ENCODE measurements at regions not wholly inside any gene's neighbourhood (a gene's known extent, or its start where the extent isn't known, plus 50 kb on each side); places are given as distances from the start of the nearest gene placed in this dataset.

DNA sequence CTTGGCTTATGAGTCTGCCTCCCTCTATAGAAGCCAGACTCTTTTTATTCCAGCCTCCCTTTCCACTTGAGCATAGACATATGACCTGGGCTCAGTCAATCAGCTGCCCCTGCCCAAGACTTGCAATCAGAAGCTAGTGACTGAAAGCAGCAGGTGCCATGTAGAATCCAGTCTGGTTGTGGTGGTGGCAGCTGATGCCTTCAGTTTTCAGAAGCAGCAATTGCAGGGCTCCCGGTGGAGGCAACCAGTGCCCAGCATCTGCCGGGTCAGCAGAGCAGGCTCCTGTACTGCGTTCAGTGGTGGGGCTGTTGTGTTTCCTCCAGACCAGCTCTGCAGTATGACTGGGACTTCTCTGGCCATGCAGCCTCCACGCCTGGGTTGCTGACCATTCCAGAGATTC lies 53.9 kb upstream of the PALM2AKAP2 start:
- TF ChIP-seq, protein P1, sequence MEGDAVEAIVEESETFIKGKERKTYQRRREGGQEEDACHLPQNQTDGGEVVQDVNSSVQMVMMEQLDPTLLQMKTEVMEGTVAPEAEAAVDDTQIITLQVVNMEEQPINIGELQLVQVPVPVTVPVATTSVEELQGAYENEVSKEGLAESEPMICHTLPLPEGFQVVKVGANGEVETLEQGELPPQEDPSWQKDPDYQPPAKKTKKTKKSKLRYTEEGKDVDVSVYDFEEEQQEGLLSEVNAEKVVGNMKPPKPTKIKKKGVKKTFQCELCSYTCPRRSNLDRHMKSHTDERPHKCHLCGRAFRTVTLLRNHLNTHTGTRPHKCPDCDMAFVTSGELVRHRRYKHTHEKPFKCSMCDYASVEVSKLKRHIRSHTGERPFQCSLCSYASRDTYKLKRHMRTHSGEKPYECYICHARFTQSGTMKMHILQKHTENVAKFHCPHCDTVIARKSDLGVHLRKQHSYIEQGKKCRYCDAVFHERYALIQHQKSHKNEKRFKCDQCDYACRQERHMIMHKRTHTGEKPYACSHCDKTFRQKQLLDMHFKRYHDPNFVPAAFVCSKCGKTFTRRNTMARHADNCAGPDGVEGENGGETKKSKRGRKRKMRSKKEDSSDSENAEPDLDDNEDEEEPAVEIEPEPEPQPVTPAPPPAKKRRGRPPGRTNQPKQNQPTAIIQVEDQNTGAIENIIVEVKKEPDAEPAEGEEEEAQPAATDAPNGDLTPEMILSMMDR (conservative IDR thresholded peaks at IDR 0.05 in 1 of 2, IDR thresholded peaks at IDR 0.05 in 1 of 2; ENCODE audit: extremely low read depth in 1 of 2, insufficient read depth in 1 of 2, low read depth in 1 of 2, low read length in 2 of 2): no peak
- TF ChIP-seq EZH2 (IDR thresholded peaks at IDR 0.05; ENCODE audit: borderline replicate concordance, low read length): no peak
